ENCODE measurements at regions not wholly inside any gene's neighbourhood (a gene's known extent, or its start where the extent isn't known, plus 50 kb on each side); places are given as distances from the start of the nearest gene placed in this dataset.

DNA sequence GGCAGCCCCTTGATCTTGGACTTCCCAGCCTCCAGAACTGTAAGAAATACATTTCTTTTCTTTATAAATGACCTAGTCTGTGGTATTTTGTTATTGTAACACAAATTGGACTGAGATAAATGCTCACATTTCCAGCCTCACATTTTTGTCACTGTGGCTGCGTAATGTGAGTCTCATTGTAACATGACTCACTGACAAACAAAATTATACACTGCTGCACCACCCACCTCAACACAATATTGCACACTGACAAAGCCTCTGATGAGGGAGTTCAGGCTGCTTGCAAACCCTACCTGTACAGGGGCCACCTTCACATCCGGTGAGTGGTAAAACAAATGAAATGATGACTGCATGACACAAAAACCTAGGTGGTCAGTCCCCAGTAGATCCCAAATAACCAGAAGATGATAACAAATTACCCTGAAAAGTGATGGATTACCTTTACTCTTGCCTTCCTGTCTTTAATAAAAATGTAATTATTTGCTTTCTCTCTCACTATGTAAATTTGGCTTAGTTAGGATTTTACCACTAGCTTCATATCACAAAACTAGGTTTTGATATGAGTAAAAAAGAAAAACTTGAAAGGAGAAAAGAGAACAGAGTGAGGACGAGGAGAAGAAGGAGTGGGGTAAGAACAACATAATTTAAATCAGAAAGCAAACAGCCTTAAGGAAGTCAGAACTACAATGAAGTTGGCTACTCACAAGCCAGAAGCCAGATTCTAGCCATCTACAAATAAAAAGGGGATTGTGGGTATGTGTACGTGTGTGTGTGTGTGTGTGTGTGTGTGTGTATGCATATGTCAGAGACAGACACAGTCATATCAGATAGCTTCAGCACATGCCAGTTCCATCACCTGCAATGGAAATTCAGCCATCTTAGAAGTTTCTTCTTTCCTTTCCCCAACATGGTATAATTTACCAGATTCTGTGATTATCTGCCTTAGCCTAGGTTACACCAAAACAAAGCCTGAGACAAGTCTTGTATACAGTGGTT is 53.4 kb upstream of the SESN3 start:
- Histone ChIP-seq H3K9me3 (no peaks in the 10 kb centered on the region), H3K9ac (ENCODE audit: low read depth in 2 of 2, low read length in 2 of 2) (no peak overlapping the region), H3K4me3 (no peak overlapping the region), H3K36me3 (no peaks in the 10 kb centered on the region), H3K27ac (no peak overlapping the region), H3K27me3 (no peaks in the 10 kb centered on the region), H3K4me1 (no peaks in the 10 kb centered on the region)
- TF ChIP-seq, protein P1, sequence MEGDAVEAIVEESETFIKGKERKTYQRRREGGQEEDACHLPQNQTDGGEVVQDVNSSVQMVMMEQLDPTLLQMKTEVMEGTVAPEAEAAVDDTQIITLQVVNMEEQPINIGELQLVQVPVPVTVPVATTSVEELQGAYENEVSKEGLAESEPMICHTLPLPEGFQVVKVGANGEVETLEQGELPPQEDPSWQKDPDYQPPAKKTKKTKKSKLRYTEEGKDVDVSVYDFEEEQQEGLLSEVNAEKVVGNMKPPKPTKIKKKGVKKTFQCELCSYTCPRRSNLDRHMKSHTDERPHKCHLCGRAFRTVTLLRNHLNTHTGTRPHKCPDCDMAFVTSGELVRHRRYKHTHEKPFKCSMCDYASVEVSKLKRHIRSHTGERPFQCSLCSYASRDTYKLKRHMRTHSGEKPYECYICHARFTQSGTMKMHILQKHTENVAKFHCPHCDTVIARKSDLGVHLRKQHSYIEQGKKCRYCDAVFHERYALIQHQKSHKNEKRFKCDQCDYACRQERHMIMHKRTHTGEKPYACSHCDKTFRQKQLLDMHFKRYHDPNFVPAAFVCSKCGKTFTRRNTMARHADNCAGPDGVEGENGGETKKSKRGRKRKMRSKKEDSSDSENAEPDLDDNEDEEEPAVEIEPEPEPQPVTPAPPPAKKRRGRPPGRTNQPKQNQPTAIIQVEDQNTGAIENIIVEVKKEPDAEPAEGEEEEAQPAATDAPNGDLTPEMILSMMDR (IDR thresholded peaks at IDR 0.05) = no peak
- intact Hi-C loops (cut with DNase I) = no loop called here
- no peak for DNase-seq

DNA sequence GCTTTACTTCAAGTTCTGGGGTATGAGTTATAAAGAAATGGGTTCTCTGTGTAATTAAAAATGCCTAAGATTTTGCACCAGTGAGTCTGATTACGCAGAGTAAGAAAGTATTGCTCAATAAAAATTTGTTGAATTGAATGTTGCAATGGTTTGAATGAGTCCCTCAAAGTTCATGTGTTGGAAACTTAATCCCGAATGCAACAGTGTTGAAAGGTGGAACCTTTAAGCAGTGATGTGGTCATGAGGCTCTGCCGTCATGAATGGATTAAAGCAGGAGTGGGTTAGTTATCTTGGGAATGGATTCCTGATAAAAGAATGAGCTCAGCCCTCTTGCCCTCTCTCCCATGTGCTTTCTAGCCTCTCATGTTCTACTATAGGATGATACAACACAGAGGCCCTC is 52.6 kb upstream of the SESN3 start:
- H3K4me1 ChIP-seq = no peaks in the 10 kb centered on the region
- no peak for DNase-seq

GRCh38 chr11:95283146-95283545 is 52.1 kb upstream of the SESN3 start:
- Histone ChIP-seq H3K36me3 (no peaks in the 10 kb centered on the region), H3K4me3 (no peak overlapping the region), H3K9me3 (no peaks in the 10 kb centered on the region), H3K9ac (ENCODE audit: low read depth in 2 of 2, low read length in 2 of 2) (no peak overlapping the region), H3K27ac (no peak overlapping the region), H3K27me3 (no peaks in the 10 kb centered on the region), H3K4me1 (no peaks in the 10 kb centered on the region)
- no peak for DNase-seq
- intact Hi-C loops (cut with DNase I) = no loop called here
- TF ChIP-seq, protein P1 (IDR thresholded peaks at IDR 0.05) = no peak

More for the DNA sequence above, 52.6 kb upstream of the SESN3 start:
- no peak overlapping the region for H3K27ac ChIP-seq
- intact Hi-C loops (cut with DNase I) = no loop called here
- H3K27me3 ChIP-seq = no peaks in the 10 kb centered on the region
- TF ChIP-seq, protein P1 (IDR thresholded peaks at IDR 0.05) = no peak
- no peaks in the 10 kb centered on the region for H3K36me3 ChIP-seq
- H3K9me3 ChIP-seq = no peaks in the 10 kb centered on the region
- no peak overlapping the region for H3K4me3 ChIP-seq
- H3K9ac ChIP-seq (ENCODE audit: low read depth in 2 of 2, low read length in 2 of 2) = no peak overlapping the region

- H3K27me3 ChIP-seq = no peaks in the 10 kb centered on the region
- H3K9ac ChIP-seq (ENCODE audit: low read depth in 2 of 2, low read length in 2 of 2) = no peak overlapping the region
- TF ChIP-seq, protein P1 (IDR thresholded peaks at IDR 0.05) = no peak
- no peaks in the 10 kb centered on the region for H3K36me3 ChIP-seq
- H3K9me3 ChIP-seq = no peaks in the 10 kb centered on the region
- H3K4me1 ChIP-seq = no peaks in the 10 kb centered on the region
- H3K4me3 ChIP-seq = no peak overlapping the region
- intact Hi-C loops (cut with DNase I) = no loop called here
- H3K27ac ChIP-seq = no peak overlapping the region
- DNase-seq = no peak
Observed at GRCh38 chr11:95282291-95282751, 51.3 kb upstream of the SESN3 start.

Measured in colonic mucosa (tissue), 4 donors.